GM21526 (cell line): ENCODE measurements at regions not wholly inside any gene's neighbourhood (a gene's known extent, or its start where the extent isn't known, plus 50 kb on each side); places are given as distances from the start of the nearest gene placed in this dataset.
"Not testable (repeated sequence)": the region's sequence is repeated elsewhere in the genome, so short reads cannot be mapped to it uniquely, and the experiment has no call there.

Experiments used
- ATAC-seq: cut with Tn5 transposase; IDR thresholded peaks from one replicate; pipeline ENCODE4 v1.9.1; 2021; ENCODE audit warnings: moderate library complexity; ENCODE audit not compliant: unreplicated experiment, low FRiP score

DNA sequence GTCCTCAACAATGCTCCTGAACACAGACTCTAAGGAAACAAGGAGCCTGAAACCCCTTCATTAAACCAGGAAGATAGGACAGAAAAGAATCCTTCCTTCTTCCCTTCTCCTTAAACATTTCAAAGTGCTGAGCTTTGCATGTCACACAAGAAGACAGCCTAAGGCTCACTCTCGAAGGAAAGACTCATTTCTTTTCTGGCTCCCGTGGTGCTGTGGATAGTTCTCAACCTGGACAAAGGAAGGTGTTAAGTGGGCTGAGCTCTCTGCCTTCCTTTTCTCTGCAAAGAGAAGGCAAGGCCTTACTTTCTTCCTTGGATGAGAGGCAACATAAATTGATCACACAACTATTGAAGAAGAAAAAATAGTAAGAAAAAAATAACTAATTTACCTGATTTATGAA lies 452.4 kb upstream of the DDI1 start:
- no peak for ATAC-seq

DNA sequence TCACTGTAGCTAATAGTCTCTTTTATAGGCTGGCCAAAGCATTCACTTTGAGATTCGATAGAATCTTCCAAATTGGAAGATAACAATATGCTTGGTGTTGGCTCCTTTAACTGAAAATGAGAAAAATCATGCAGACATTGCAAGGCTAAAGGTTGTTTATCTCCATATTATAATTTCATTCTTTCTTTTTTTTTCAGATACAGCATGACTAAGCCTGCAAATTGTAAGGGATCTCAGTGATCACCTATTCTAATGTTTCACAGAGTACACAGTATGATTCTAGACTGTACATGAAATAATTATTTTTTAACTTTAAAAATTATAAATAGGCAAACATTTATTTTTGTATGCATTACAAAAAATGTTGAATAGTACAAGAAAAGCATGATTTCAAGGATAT lies 451.7 kb upstream of the DDI1 start:
- ATAC-seq = no peak

DNA sequence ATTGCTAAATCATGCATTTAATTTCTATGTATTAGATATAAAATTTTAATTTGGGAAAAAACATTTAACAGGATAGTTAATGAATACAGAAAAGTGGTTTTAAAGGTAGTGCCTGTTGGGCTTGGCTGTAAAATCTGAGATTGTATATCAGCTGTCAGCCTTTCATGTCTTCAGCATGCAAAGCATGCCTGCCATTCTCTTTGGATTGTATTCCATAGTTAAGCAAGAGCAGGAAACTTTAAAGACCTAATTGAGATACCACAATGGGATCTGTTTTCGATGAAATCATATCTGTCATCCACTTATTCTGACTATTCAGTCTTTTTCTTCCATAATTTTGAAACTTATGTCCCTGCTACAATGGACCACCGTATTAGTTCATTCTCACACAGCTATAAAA lies 451.0 kb upstream of the DDI1 start:
- ATAC-seq = no peak

DNA sequence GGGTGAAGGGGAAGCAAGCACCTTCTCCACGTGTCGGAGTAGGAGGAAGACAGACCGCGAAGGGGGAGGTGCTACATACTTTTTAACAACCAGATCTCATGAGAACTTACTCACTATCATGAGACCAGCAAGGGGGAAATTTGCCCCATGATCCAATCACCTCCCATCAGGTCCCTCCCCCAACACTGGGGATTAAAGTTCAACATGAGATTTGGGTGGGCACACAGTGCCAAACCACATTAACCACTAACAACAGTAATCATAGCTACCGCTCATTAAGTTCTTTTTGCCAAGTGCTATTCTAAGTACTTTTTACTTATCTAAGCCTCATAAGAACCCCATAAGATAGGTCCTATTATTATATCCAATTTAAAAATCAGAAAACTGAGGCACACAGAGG lies 450.5 kb upstream of the DDI1 start:
- ATAC-seq = no peak

DNA sequence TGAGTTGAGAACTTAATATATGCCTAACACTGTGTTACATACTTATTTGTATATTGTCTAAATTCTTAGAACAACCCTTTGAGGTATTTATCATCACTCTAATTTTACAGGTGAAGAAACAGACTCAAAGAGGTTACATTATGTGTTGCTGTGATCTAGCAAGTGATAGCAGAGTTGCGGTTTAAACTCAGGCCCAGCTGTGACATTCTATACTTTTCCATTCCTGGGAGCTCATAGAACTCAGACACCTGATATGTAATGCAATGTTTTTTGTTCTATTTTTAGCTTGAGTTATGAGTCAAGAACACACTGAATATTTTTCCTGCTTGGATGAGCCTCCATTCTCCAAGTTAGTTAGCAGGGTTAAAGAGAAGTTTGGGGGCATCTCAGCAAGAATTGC lies 449.7 kb upstream of the DDI1 start:
- ATAC-seq = no peak

DNA sequence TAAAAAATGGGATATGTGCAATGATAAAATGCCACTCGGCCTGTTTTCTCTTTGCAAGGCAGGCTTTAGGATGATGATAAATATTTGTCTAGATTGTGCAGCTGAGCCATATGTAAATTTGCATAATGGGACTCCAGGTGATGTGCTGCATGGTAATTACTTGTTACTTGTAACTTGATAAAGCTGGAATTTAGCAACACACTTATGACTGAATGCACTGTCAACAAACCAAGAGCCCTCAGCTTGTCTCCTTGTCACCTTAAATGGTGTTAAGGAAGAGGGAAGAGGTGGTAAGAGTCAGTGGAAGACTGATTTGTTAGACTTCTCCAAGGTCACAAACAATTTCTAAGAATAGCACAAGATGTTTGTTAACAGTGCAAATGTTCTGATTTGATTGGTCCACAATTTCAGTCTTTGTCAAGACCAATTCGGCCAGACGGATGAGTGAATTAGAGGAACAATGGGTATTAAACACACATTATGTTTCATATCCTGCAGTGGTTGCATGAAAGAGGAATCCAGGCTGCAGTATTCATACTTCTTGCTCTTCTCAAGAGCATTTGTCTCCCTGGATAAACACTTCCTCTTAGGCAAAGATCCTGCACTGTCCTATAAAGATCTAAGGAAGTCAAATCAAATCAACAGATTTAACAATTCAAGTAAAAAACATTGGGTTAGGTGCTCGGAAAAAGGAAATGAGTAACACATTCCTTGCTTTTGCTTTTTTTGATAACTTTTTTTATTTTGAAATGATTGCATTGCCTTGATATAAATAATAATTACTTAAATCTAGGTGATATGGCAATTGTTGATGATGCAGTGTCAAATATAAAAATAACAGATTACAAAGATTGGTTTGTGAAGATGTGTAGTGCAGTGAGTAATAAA lies 448.3 kb upstream of the DDI1 start:
- ATAC-seq = no peak

DNA sequence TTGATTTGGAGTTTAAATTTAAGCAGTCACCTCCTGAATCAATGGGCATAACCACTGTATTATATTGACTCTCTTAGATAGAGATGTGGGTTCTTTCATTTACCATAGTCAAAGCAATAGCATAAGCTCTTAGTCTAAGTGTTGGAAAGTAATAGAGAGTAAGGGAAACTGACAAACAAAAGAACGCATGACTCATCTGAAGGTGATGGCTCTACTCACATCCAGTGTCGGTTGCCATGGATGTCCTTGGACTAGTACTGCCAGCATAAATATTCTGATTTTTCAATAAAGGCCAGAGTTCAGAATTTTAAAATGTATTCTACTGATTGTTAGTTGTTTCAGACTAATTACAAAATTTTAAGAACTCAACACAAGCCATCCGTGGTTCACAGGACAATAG lies 444.9 kb upstream of the DDI1 start:
- ATAC-seq = no peak

DNA sequence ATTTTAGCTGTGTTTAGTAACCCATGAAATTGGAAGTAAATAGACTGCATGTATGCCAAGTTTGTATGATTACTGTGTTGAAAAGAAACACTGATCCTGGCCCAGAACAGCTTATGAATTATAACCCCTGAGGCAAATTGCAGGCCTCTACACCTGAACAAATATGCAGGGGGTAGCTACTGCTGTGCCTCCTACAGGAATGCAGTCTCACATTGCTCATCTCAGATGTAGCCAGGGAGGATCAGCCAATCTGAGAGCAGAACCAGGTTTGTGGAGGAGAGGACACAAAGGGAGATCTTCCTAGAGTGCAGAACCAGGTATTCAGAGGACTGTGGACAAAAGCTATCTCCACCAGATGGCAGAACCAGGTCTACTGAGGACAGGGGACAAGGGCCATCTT lies 442.2 kb upstream of the DDI1 start:
- ATAC-seq = no peak

DNA sequence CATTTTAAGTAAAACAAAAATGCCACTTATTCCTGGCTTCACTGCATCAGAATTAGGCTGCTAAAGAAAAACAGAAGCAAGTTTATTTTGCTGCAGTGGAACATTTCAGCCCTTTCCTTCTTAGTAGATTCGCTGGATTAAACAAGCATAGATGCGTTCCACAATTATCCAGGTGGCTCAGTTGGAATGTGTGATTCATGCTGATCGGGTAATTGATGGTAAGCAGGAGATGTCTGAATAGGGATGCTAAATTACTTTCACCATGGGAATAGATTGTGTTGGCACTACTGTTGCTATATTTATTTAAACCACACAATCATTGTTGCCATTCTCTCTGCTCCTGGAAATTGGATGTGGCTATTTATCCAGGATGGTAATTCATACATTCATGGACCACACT lies 440.1 kb upstream of the DDI1 start:
- no peak for ATAC-seq

DNA sequence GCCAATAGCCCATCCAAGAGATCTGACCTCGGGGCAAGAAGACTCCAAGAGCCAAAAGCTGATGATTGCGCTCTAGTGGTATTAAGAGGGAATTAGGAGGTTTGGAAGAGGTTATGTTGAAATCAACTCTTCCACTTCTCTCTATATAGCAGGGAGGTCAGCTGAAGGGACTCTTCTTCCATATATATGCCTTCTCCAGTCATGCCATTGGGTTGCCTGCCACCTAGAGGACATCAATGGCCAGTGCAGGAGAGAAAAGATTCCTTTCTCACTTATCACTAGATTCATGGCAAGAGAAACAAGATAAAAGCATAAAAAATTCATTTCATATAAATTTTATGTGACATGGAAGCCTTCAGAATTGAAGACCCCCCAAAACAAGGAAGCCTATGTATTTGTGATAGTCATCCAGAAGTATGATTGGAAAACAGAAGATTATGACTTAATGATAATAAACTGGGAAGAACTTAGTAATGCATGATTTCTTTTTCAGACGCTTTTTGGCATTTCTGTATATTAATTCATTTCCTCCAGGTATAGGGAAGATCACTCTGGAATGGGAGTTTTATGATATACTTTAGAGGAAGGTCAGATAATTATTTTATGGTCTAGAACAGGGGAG lies 435.1 kb upstream of the DDI1 start:
- peak; percentile 99 for ATAC-seq

DNA sequence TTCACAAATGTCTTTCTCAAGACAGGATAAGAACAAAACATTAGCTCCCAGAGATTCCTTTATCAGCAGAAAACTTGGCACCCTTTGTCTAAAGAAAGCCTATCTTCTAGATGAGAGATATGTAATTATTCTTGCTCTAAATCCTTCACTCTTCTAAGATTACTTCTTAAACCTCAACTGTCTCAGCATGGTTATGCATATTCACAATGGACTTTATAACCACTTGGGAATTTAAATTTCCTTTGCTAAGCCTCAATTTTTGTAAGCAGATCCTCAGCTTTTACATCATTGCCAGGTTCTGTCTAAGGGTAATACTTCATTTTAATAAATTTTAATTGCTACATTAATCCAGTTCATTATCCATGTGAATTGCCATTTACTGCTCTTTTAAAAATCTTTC lies 433.6 kb upstream of the DDI1 start:
- no peak for ATAC-seq

DNA sequence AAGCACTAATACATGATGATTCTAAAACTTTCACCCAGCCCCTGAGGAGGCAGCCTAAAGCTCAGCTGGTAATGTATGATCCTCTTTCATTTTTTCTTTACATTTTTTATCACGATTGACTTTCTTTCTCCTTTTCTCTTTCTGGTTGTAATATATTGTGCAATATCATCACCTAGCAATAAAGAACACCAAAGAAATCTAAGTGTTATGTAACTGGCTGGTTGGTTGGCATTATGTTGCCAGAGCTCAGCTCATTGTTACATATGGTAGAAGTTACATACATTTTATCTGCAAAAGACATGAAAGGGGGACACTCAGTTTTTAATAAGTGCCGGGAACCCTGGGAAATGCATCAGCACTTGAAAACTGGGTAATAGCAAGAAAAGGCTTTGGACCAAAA lies 432.1 kb upstream of the DDI1 start:
- no peak for ATAC-seq

DNA sequence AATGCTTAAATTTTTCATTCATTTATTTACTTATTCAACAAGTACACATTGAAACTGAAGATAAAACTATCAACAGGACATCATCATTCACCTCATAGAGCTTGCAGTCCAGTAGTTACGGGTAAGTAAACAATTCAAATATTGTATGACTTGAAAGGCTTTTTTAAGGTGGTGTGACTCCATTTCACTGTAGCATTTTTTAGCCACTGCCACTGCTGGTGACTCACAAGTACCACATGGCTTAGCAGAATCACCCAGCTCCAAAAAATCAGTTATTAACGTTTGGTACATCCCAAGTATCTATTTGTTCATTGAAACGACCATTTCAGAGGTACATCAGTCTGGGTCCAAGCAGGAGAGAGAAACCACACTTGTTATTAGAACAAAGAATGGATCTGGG lies 427.9 kb upstream of the DDI1 start:
- no peak for ATAC-seq

DNA sequence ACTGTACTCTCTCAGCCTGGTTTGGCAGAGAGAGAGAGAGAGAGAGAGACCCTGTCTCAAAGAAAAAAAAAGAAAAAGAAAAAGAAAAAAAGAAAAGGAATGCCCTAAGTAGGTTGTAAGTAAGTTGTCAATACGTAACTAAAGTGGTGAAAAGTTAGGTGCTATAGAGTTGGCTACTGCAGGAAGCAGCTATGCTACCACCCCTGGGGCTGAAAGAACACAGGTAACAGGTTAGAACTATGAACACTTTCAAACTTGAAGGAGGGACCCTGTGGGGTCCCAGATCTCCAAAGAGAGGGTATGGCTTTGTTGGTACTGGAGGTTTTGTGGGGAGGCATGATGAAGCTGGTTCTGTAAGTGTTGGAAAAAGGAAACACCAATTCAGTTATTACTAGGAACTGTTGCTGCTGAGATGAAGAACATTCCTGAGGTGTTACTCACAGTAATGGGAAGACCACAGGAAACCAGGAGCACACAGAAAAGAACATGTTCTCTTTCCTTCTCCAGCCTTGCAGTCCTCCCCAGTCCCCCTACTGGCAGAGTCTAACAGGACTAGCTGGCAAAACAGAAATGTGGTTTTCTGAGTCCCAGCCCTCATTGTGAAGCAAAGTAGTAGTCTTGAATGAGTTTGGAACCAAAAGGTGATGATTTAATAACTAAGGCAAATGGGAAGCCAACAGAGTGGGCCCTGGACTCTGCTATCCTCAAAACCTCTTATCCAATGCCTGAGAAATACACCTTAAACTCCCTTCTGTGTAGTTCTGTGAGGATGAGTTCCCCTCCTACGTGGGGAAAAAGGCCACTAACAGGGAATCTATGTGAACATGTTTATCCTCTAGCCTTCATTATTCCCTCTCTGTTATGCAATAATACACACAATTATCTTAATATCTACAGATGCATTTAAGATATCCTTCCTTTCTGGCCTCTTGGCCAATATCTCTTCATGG lies 427.0 kb upstream of the DDI1 start:
- ATAC-seq = no peak

DNA sequence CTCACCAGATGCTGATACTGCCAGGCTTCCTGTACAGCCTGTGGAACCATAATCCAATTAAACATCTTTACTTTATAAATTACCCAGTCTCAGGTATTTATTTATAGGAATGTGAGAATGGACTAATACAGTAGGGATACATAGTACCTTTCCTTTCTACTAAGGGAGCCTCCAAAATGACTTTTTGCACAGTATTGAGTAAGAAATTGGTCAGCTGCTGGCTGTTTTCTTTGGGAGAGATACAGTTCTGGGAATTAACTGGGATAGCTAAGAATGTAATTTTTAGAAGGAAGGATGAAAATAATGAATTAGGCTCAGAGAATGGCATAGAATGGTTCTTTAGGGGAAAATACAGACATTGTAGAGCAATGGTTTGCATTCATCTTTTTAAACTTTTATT lies 426.0 kb upstream of the DDI1 start:
- ATAC-seq = no peak

DNA sequence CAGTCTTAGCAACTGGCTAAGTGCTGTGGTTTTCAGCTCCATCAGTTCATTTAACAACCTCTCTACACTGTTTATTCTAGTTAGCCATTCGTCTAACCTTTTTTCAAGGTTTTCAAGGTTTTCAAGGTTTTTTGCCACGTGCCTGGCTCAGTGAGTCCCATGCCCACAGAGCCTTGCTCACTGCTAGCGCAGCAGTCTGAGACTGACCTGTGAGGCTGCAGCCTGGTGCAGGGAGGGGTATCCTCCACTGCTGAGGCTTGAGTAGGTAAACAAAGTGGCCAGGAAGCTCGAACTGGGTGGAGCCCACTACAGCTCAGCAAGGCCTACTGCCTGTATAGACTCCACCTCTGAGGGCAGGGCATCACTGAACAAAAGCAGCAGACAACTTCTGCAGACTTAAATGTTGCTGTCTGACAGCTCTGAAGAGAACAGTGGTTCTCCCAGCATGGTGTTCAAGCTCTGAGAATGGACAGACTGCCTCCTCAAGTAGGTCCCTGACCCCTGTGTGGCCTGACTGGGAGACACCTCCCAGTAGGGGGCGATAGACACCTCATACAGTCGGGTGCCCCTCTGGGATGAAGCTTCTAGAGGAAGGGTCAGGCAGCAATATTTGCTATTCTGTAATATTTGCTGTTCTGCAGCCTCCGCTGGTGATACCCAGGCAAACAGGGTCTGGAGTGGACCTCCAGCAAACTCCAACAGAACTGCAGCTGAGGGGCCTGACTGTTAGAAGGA lies 424.7 kb upstream of the DDI1 start:
- not testable (repeated sequence) for ATAC-seq

DNA sequence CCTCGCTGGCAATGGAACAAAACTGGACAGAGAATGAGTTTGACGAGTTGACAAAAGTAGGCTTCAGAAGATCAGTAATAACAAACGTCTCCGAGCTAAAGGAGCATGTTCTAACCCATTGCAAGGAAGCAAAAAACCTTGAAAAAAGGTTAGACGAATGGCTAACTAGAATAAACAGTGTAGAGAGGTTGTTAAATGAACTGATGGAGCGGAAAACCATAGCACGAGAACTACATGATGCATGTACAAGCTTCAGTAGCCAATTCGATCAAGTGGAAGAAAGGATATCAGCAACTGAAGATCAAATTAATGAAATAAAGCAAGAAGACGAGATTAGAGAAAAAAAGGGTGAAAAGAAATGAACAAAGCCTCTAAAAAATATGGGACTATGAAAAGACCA lies 424.0 kb upstream of the DDI1 start:
- ATAC-seq = not testable (repeated sequence)

DNA sequence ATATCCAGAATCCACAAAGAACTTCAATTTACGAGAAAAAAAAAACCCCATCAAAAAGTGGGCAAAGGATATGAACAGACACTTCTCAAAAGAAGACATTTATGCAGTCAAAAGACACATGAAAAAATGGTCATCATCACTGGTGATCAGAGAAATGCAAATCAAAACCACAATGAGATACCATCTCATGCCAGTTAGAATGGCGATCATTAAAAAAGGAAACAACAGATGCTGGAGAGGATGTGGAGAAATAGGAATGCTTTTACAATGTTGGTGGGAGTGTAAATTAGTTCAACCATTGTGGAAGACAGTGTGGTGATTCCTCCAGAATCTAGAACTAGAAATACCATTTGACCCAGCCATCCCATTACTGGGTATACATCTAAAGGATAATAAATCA lies 419.9 kb upstream of the DDI1 start:
- ATAC-seq = not testable (repeated sequence)

DNA sequence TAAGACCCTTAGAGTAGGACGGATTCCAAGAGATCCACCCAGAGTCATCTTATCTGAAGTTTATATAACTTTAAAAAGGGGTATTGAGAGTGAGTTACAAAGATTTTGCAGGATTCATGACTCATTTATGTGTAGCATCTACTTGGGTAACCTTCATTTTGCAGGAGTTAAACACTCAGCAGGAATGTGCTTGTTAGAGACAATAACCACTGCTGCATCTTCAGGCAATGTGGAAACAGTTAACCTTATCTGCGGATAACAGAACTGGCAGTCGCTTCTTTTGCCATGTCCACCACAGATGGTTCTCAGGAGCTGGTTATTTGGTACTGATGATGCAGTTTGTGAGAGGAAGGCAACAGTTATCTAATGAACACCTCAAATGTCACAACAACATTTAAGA lies 417.9 kb upstream of the DDI1 start:
- no peak for ATAC-seq

DNA sequence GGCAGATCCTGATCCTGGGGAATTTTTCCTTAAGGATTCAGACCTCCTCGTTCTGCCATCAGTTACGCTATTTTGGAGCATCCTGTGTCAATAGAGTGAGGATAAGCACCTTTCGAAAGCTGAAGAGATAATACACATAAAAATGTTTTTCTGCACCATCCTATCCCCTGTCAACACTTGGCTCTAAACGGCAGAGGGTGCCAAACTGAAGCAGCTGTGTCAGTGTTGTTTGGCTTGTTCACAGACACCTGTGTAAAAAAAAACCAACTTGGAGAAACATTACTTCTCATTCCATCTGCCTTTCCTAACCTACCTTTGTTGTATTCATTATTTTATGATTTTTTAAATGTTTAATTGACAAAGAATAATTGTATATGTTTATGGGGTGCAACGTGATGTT lies 417.0 kb upstream of the DDI1 start:
- no peak for ATAC-seq

DNA sequence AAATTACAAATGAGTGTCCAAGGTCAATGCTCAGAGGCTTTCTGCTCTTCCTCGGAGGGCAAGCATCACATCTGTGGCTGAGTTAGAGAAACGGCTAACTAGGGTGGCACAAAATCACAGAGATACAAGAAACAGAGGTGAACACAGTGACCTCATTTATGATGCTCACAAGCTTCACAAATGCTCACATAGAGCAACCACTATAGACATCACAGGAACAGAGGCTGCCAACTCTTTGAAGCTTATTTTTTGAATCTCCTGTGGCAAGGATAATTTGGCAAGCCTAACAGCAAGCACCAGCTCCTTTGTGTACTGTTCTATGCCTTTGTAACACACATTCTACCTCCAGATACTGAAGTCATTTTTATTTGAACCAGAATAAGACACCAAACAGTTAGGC lies 416.5 kb upstream of the DDI1 start:
- no peak for ATAC-seq
